HepG2 (cell line): ENCODE measurements at regions not wholly inside any gene's neighbourhood (a gene's known extent, or its start where the extent isn't known, plus 50 kb on each side); places are given as distances from the start of the nearest gene placed in this dataset.

ENCODE experiments used
- ATAC-seq: fragments of 200-7000 bp; cut with Tn5 transposase; 3 replicates; pipeline ENCODE4 v1.9.1; 2020; ENCODE audit warnings: mild to moderate bottlenecking, moderate library complexity
- BruUV-seq: library from RNA; stranded (reverse); fragments of 400-500 nt; replicated peaks from 2 replicates; lab custom pipeline; 2021; lab: Mats Ljungman, UMichigan
- CTCF ChIA-PET: fragments of 300-600 bp; formaldehyde crosslinking; extraction: SDS; loops from one replicate; lab custom pipeline; 2021; ENCODE audit warnings: low total read pairs, inconsistent platforms, low intra/inter-chr PET ratio; lab: Yijun Ruan, JAX
- POLR2A ChIA-PET: fragments of 350-600 bp; sonication (Branson Sonifier 250); formaldehyde crosslinking; loops from one replicate; lab custom pipeline; 2020; ENCODE audit warnings: antibody characterized with exemption, inconsistent platforms; lab: Yijun Ruan, JAX
- DNase-seq: peaks from one replicate; pipeline ENCODE4 v3.0.0-alpha.2; 2015; ENCODE audit warnings: low spot score
- FAIRE-seq: peaks from 3 replicates; lab custom pipeline; 2011; peaks lifted over from hg19 to GRCh38; lab: Jason Lieb, UNC
- H2AFZ ChIP-seq: one replicate; pipeline ENCODE4 v1.6.1; 2011; ENCODE audit warnings: low read length, inconsistent platforms
- H3K27ac ChIP-seq: fragments of 300-600 bp; 3 replicates; pipeline ENCODE4 v1.8.0; 2011; ENCODE audit warnings: mixed run types, mild to moderate bottlenecking, mixed read lengths, low read length, inconsistent platforms; ENCODE audit not compliant: insufficient read depth; ENCODE audit errors: extremely low read length
- H3K27me3 ChIP-seq, 2 experiments: fragments of 200-600 bp in 1 of 2; 2 replicates in 1 of 2; 3 replicates in 1 of 2; pipeline versions ENCODE4 v1.6.0 to v1.8.0; 2011; ENCODE audit warnings: low read length in 2 of 2, mild to moderate bottlenecking in 2 of 2, moderate library complexity in 2 of 2, inconsistent platforms in 1 of 2; ENCODE audit not compliant: insufficient read depth in 2 of 2, control insufficient read depth in 1 of 2
- H3K36me3 ChIP-seq, 2 experiments: fragments of 200-600 bp in 1 of 2; replicated peaks in 1 of 2; 2 replicates in 1 of 2; 3 replicates in 1 of 2; pipeline versions ENCODE4 v1.5.1 to v1.8.0; 2011; ENCODE audit warnings: low read length in 2 of 2, inconsistent platforms in 1 of 2; ENCODE audit not compliant: insufficient read depth in 2 of 2, control insufficient read depth in 1 of 2
- H3K4me1 ChIP-seq: 2 replicates; pipeline ENCODE4 v1.5.1; 2012; ENCODE audit warnings: low read length, inconsistent platforms; ENCODE audit not compliant: insufficient read depth
- H3K4me2 ChIP-seq: 2 replicates; pipeline ENCODE4 v1.6.0; 2011; ENCODE audit warnings: low read depth, low read length, inconsistent platforms
- H3K4me3 ChIP-seq, 3 experiments: fragments of 200-600 bp in 1 of 3; sonication (generic), shearing (Covaris generic) in 1 of 3; replicated peaks in 1 of 3; 2 replicates each; pipeline ENCODE4 v1.5.1; 2011 to 2016; ENCODE audit warnings: low read length in 3 of 3, inconsistent platforms in 2 of 3, low read depth in 2 of 3, mild to moderate bottlenecking in 2 of 3, control low read depth in 1 of 3, mixed read lengths in 1 of 3; ENCODE audit not compliant: insufficient read depth in 1 of 3
- H3K79me2 ChIP-seq: one replicate; pipeline ENCODE4 v1.6.1; 2011; ENCODE audit warnings: low read length, inconsistent platforms; ENCODE audit not compliant: insufficient read depth
- H3K9ac ChIP-seq: 2 replicates; pipeline ENCODE4 v1.6.0; 2011; ENCODE audit warnings: mild to moderate bottlenecking, low read depth, low read length, inconsistent platforms; ENCODE audit not compliant: insufficient read depth
- H3K9me3 ChIP-seq: 2 replicates; pipeline ENCODE4 v1.5.1; 2012; ENCODE audit warnings: mild to moderate bottlenecking, low read length
- H4K20me1 ChIP-seq: 2 replicates; pipeline ENCODE4 v1.6.0; 2011; ENCODE audit warnings: inconsistent platforms, mild to moderate bottlenecking, low read length, moderate library complexity; ENCODE audit not compliant: insufficient read depth
- CBX5 ChIP-seq: sonication (generic); formaldehyde crosslinking; IDR thresholded peaks from 2 replicates; pipeline ENCODE4 v1.4.0; 2020; ENCODE audit warnings: missing genetic modification reagents, borderline replicate concordance
- EED ChIP-seq: sonication (generic); formaldehyde crosslinking; IDR thresholded peaks from 2 replicates; pipeline ENCODE4 v1.5.0; 2020; ENCODE audit warnings: mild to moderate bottlenecking, missing genetic modification reagents
- JUN ChIP-seq: sonication (generic); formaldehyde crosslinking; IDR thresholded peaks from 2 replicates; pipeline ENCODE4 v1.4.0; 2020; ENCODE audit warnings: mild to moderate bottlenecking, missing genetic modification reagents
- NFKBIZ ChIP-seq: IDR thresholded peaks from 2 replicates; pipeline ENCODE4 v1.6.1; 2018; ENCODE audit warnings: missing genetic modification reagents, missing compliant biosample characterization
- RFXAP ChIP-seq: sonication (generic); formaldehyde crosslinking; IDR thresholded peaks from 2 replicates; pipeline ENCODE4 v1.4.0; 2020; ENCODE audit warnings: missing genetic modification reagents, borderline replicate concordance
- SRF ChIP-seq: IDR thresholded peaks from 2 replicates; pipeline ENCODE4 v1.6.1; 2011; ENCODE audit warnings: mild to moderate bottlenecking, low read depth, low read length, moderate library complexity
- ZNF18 ChIP-seq: sonication (generic); formaldehyde crosslinking; IDR thresholded peaks from 2 replicates; pipeline ENCODE4 v1.8.0; 2022; ENCODE audit warnings: mild to moderate bottlenecking, missing genetic modification reagents; ENCODE audit not compliant: insufficient replicate concordance
- ZNF33A ChIP-seq: sonication (generic); formaldehyde crosslinking; IDR thresholded peaks from 2 replicates; pipeline ENCODE4 v1.5.1; 2020; ENCODE audit warnings: missing genetic modification reagents, mild to moderate bottlenecking, moderate library complexity, borderline replicate concordance
- ZNF552 ChIP-seq: sonication (generic); formaldehyde crosslinking; IDR thresholded peaks from 2 replicates; pipeline ENCODE4 v1.9.0; 2022; ENCODE audit warnings: missing genetic modification reagents, mild to moderate bottlenecking, borderline replicate concordance
- ZNF598 ChIP-seq: sonication (generic); formaldehyde crosslinking; IDR thresholded peaks from 2 replicates; pipeline ENCODE4 v1.5.1; 2020; ENCODE audit warnings: mild to moderate bottlenecking, missing genetic modification reagents, borderline replicate concordance
- ZNF615 ChIP-seq: sonication (generic); formaldehyde crosslinking; IDR thresholded peaks from 2 replicates; pipeline ENCODE4 v1.5.0; 2020; ENCODE audit warnings: mild to moderate bottlenecking, missing genetic modification reagents, borderline replicate concordance
- ZNF788 ChIP-seq: sonication (generic); formaldehyde crosslinking; IDR thresholded peaks from 2 replicates; pipeline ENCODE4 v1.5.0; 2020; ENCODE audit warnings: mild to moderate bottlenecking, missing genetic modification reagents, borderline replicate concordance
- WGBS: methylation state at CpG from one replicate; pipeline ENCODE4 v1.1.6; 2017; ENCODE audit warnings: low lambda C conversion rate; 5-methylcytosine and 5-hydroxymethylcytosine counted together
- in situ Hi-C: cut with HindIII; loops from 2 replicates; pipeline ENCODE4 v1.10.0; 2017; ENCODE audit warnings: low pct_unique_long_range_greater_than_20kb; ENCODE audit not compliant: extremely low pct_ligation_motif_present
- intact Hi-C: fragments of 100-400 bp; cut with micrococcal nuclease; formaldehyde crosslinking; loops from one replicate; pipeline ENCODE4 v1.10.0; 2022; ENCODE audit not compliant: unreplicated experiment

GRCh38 chr17:13777003-13777402 lies 175.3 kb upstream of the HS3ST3A1 start:
- H3K4me1 ChIP-seq, result no peaks in the 10 kb centered on the region
- no peak for FAIRE-seq
- in situ Hi-C loops (no loop called here), intact Hi-C loops (no loop called here)
- POLR2A ChIA-PET, result no interaction called here
- no peak for DNase-seq
- H3K4me2 ChIP-seq, result no peak overlapping the region
- CTCF ChIA-PET, result no interaction called here
- H3K27ac ChIP-seq, result no peak overlapping the region
- ATAC-seq, result no peak
- no peaks in the 10 kb centered on the region for H3K79me2 ChIP-seq
- H3K36me3 ChIP-seq, result no peaks in the 10 kb centered on the region
- no peak overlapping the region for H2AFZ ChIP-seq
- no peaks in the 10 kb centered on the region for H4K20me1 ChIP-seq
- H3K9ac ChIP-seq, result no peak overlapping the region
- no peaks in the 10 kb centered on the region for H3K27me3 ChIP-seq
- no peaks in the 10 kb centered on the region for H3K9me3 ChIP-seq
- BruUV-seq, result no TSS peak
- WGBS, result 71% methylated on average over 7 of the region's 7 CpGs
- no peak overlapping the region for H3K4me3 ChIP-seq
- TF ChIP-seq RFXAP, result no peak
- TF ChIP-seq ZNF598 (CRISPR knock-in tag), result no peak
- TF ChIP-seq CBX5 (CRISPR knock-in tag), result no peak
- no peak for TF ChIP-seq ZNF33A (CRISPR knock-in tag)
- TF ChIP-seq ZNF18 (CRISPR knock-in tag), result no peak
- no peak for TF ChIP-seq JUN (CRISPR knock-in tag)
- TF ChIP-seq ZNF552 (CRISPR knock-in tag), result no peak
- no peak for TF ChIP-seq NFKBIZ
- TF ChIP-seq ZNF788 (CRISPR knock-in tag), result no peak
- no peak for TF ChIP-seq ZNF615 (CRISPR knock-in tag)
- no peak for TF ChIP-seq SRF
- TF ChIP-seq EED, result no peak
- TF ChIP-seq, all 625 proteins: peak for 0
